Endothelial cell (in vitro differentiated cells): ENCODE measurements at regions not wholly inside any gene's neighbourhood (a gene's known extent, or its start where the extent isn't known, plus 50 kb on each side); places are given as distances from the start of the nearest gene placed in this dataset.

Source experiments
- DNase-seq: peaks from one replicate; pipeline ENCODE4 v3.0.0; 2021; ENCODE audit warnings: low spot score
- H3K27ac Mint-ChIP-seq: one replicate; pipeline ENCODE4 v1.8.0; 2021; ENCODE audit warnings: mixed read lengths, inconsistent platforms; ENCODE audit not compliant: unreplicated experiment
- H3K27me3 Mint-ChIP-seq: one replicate; pipeline ENCODE4 v1.8.0; 2021; ENCODE audit warnings: mild to moderate bottlenecking, moderate library complexity, mixed read lengths, inconsistent platforms; ENCODE audit not compliant: unreplicated experiment
- H3K36me3 Mint-ChIP-seq: one replicate; pipeline ENCODE4 v1.8.0; 2021; ENCODE audit warnings: mild to moderate bottlenecking, low read depth, mixed read lengths, inconsistent platforms; ENCODE audit not compliant: unreplicated experiment
- H3K4me1 Mint-ChIP-seq: one replicate; pipeline ENCODE4 v1.8.0; 2021; ENCODE audit warnings: mild to moderate bottlenecking, mixed read lengths, inconsistent platforms; ENCODE audit not compliant: unreplicated experiment
- H3K4me3 Mint-ChIP-seq: one replicate; pipeline ENCODE4 v1.8.0; 2021; ENCODE audit warnings: mild to moderate bottlenecking, mixed read lengths, inconsistent platforms; ENCODE audit not compliant: unreplicated experiment
- H3K9me3 Mint-ChIP-seq: one replicate; pipeline ENCODE4 v1.8.0; 2021; ENCODE audit warnings: mixed read lengths, inconsistent platforms; ENCODE audit not compliant: unreplicated experiment
- TF ChIP-seq, protein P1 (sequence below): fragments of 200-600 bp; sonication (generic); IDR thresholded peaks from one replicate; pipeline ENCODE4 v1.5.0; 2021; ENCODE audit warnings: antibody characterized with exemption; ENCODE audit not compliant: unreplicated experiment

DNA sequence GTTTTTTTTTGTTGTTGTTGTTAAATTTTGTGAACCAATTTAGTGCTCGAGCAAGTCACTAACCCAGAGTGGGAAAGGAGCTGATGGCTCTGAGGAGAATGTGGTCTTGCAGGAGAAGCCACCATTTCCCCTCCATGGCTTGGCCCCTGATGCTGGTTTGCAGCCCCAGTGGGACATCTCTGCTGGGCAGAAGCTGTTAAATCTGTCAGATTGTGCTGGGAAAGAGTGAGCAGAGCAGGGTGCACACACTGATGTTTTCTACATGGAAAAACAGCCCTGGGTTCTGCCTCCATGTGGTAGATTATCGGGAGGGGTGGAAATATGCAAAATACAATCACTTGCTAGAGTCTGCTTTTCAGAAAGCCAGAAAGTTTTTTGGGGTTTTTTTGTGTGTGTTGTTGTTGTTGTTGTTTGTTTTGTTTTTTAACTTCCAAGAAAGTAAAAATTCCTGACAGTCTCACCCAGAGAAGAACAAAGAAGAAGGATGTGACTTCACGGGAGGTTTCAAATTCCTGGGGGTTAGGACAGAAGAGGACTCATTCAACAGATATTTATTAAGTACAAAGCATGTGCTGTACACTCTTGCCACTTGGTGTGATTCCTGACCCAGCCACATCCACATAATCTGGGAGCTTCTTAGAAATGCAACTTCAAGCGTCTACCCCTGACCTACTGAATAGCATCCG, 133.7 kb downstream of the FOXB1 start:
- peaks cover 5% of the 10 kb centered on the region for H3K4me1 Mint-ChIP-seq
- H3K27me3 Mint-ChIP-seq: no peaks in the 10 kb centered on the region
- H3K4me3 Mint-ChIP-seq: no peak overlapping the region
- no peaks in the 10 kb centered on the region for H3K36me3 Mint-ChIP-seq
- H3K27ac Mint-ChIP-seq: no peak overlapping the region
- no peak for DNase-seq
- H3K9me3 Mint-ChIP-seq: no peaks in the 10 kb centered on the region
- TF ChIP-seq, protein P1, sequence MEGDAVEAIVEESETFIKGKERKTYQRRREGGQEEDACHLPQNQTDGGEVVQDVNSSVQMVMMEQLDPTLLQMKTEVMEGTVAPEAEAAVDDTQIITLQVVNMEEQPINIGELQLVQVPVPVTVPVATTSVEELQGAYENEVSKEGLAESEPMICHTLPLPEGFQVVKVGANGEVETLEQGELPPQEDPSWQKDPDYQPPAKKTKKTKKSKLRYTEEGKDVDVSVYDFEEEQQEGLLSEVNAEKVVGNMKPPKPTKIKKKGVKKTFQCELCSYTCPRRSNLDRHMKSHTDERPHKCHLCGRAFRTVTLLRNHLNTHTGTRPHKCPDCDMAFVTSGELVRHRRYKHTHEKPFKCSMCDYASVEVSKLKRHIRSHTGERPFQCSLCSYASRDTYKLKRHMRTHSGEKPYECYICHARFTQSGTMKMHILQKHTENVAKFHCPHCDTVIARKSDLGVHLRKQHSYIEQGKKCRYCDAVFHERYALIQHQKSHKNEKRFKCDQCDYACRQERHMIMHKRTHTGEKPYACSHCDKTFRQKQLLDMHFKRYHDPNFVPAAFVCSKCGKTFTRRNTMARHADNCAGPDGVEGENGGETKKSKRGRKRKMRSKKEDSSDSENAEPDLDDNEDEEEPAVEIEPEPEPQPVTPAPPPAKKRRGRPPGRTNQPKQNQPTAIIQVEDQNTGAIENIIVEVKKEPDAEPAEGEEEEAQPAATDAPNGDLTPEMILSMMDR: no peak

DNA sequence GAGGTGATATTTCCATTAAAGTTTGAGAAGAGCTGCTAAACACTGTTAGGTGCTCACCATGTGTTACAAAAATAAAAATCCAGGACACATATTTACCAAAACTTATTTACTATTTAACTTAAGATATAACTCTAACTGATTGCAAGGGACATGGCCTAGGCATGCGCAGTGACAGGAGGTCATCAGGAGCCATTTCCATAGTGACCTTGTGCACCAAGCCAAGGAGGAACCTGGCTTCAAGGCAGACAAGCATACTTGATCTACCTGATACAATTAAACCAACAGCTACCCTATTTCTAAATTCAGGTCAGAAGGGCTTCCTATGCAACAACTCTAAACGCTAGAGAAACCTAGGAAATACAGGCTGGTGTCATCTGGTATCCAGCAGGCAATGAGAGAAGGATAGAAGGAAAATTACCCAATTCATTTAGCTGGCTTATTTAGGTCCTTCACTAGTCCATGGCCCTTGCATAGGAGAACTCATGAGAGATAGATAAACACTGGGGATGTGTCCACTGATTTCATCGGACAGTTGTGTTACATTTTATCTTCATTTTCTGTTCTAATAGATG, 134.4 kb downstream of the FOXB1 start:
- DNase-seq: no peak
- Mint-ChIP-seq H3K27me3 (no peaks in the 10 kb centered on the region), H3K36me3 (no peaks in the 10 kb centered on the region), H3K9me3 (no peaks in the 10 kb centered on the region), H3K27ac (no peak overlapping the region), H3K4me1 (peaks cover 5% of the 10 kb centered on the region), H3K4me3 (no peak overlapping the region)
- TF ChIP-seq, protein P1: no peak

DNA sequence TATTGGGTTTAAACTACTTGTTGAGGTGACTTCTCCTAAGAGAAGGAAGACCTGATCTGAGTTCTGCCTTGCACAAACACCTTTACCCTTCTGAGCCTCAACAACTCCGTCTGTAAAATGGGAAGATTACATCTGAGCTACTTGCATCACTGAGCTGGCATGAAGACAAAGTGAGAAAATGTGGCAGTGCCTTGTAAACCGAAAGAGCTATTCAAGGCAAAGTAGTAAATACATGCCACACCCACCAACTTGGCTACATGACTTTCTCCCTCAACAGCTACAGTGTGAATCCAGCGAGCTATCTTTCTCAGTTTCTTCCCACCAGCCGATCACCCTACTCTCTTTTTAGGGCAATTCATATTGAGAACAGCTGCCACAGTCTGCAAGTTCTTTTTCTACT, 148.3 kb downstream of the FOXB1 start:
- TF ChIP-seq, protein P1: no peak
- Mint-ChIP-seq H3K27me3 (no peaks in the 10 kb centered on the region), H3K4me1 (no peaks in the 10 kb centered on the region), H3K9me3 (no peaks in the 10 kb centered on the region), H3K4me3 (no peak overlapping the region), H3K36me3 (no peaks in the 10 kb centered on the region), H3K27ac (no peak overlapping the region)
- DNase-seq: no peak

DNA sequence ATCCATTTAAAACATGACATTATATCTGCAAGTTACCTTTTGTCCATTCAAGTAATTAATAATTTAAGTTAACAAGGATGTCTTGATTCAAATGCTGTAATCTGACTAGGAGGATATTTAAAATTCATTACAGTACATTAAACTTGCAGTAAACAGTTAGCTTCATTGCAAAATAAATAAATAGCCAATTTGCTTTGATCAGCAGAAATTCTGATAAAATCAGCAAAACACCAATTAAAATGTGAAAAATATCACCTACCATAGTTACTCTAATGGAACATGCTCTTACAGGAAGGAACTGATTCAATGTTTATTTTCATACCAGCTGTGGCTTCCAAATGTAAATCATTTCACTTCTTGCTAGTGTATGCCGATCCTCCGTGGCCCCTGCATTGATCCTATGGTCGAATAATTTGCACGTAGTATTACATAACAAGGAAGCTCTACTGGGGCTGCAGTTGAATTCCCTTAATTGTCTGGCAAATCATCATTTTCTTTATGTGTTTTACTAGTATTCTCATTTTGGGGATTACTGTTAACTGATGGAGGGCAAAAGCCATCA, 150.7 kb downstream of the FOXB1 start:
- no peaks in the 10 kb centered on the region for H3K27me3 Mint-ChIP-seq
- no peaks in the 10 kb centered on the region for H3K9me3 Mint-ChIP-seq
- H3K36me3 Mint-ChIP-seq: no peaks in the 10 kb centered on the region

More for the DNA sequence above, 150.7 kb downstream of the FOXB1 start:
- no peak overlapping the region for H3K27ac Mint-ChIP-seq
- no peak for DNase-seq
- no peaks in the 10 kb centered on the region for H3K4me1 Mint-ChIP-seq
- TF ChIP-seq, protein P1: no peak
- H3K4me3 Mint-ChIP-seq: no peak overlapping the region
